Common myeloid progenitor, CD34-positive (primary cell): ENCODE measurements at regions not wholly inside any gene's neighbourhood (a gene's known extent, or its start where the extent isn't known, plus 50 kb on each side); places are given as distances from the start of the nearest gene placed in this dataset.

Experiments
- CTCF ChIA-PET: fragments of 350-600 bp; sonication (Branson Sonifier 250); formaldehyde crosslinking; loops from one replicate; lab custom pipeline; 2021; ENCODE audit warnings: antibody characterized with exemption; lab: Charles Lee
- POLR2A ChIA-PET: fragments of 350-600 bp; sonication (Branson Sonifier 250); formaldehyde crosslinking; loops from one replicate; lab custom pipeline; 2021; ENCODE audit warnings: antibody characterized with exemption; lab: Charles Lee
- DNase-seq, 3 donors: peaks; one replicate each; pipeline versions ENCODE4 v3.0.0 to v3.0.0-alpha.2; 2013
- H3K27ac ChIP-seq, 2 experiments: 1 replicate in 1 of 2; 2 replicates in 1 of 2; pipeline ENCODE4 v1.7.0; 2013; ENCODE audit warnings: inconsistent platforms in 2 of 2, low read length in 2 of 2, mild to moderate bottlenecking in 2 of 2, low read depth in 1 of 2, moderate library complexity in 1 of 2; ENCODE audit not compliant: severe bottlenecking in 2 of 2, insufficient read depth in 1 of 2, poor library complexity in 1 of 2
- H3K27me3 ChIP-seq, 5 experiments: replicated peaks in 2 of 5; 1 replicate in 3 of 5; 2 replicates in 2 of 5; pipeline versions ENCODE4 v1.6.1 to v1.7.0; 2013; ENCODE audit warnings: low read length in 4 of 5, mild to moderate bottlenecking in 2 of 5, moderate library complexity in 2 of 5, inconsistent platforms in 1 of 5; ENCODE audit not compliant: insufficient read depth in 5 of 5, control insufficient read depth in 4 of 5
- H3K36me3 ChIP-seq, 4 experiments: 1 replicate in 2 of 4; 2 replicates in 2 of 4; pipeline versions ENCODE4 v1.6.1 to v1.7.0; 2013; ENCODE audit warnings: low read length in 3 of 4, control low read depth in 1 of 4, mild to moderate bottlenecking in 1 of 4; ENCODE audit not compliant: control insufficient read depth in 4 of 4, insufficient read depth in 4 of 4
- H3K4me1 ChIP-seq, 4 experiments: 1 replicate in 3 of 4; 2 replicates in 1 of 4; pipeline versions ENCODE4 v1.6.1 to v1.7.1; 2013; ENCODE audit warnings: low read length in 3 of 4, mild to moderate bottlenecking in 3 of 4, control low read depth in 1 of 4, inconsistent platforms in 1 of 4, moderate library complexity in 1 of 4; ENCODE audit not compliant: control insufficient read depth in 4 of 4, insufficient read depth in 4 of 4; ENCODE audit errors: control extremely low read depth in 1 of 4
- H3K4me3 ChIP-seq, 7 experiments: 1 replicate in 4 of 7; 2 replicates in 3 of 7; pipeline versions ENCODE4 v1.5.1 to v1.7.0; 2013; ENCODE audit warnings: mild to moderate bottlenecking in 7 of 7, low read length in 6 of 7, moderate library complexity in 6 of 7, inconsistent platforms in 2 of 7, low read depth in 2 of 7, control low read depth in 1 of 7; ENCODE audit not compliant: insufficient read depth in 4 of 7, control insufficient read depth in 1 of 7; ENCODE audit errors: extremely low read depth in 1 of 7
- H3K9me3 ChIP-seq, 5 experiments: 1 replicate in 4 of 5; 2 replicates in 1 of 5; pipeline versions ENCODE4 v1.6.1 to v1.7.1; 2013; ENCODE audit warnings: low read length in 4 of 5, mild to moderate bottlenecking in 2 of 5, inconsistent platforms in 1 of 5, low read depth in 1 of 5, moderate library complexity in 1 of 5; ENCODE audit not compliant: control insufficient read depth in 4 of 5, insufficient read depth in 2 of 5; ENCODE audit errors: control extremely low read depth in 1 of 5
- WGBS: methylation state at CpG from one replicate; pipeline ENCODE4 v1.1.5; 2013; ENCODE audit not compliant: insufficient coverage; 5-methylcytosine and 5-hydroxymethylcytosine counted together

GRCh38 chr13:85286081-85286480 lies 513.1 kb downstream of the SLITRK6 start:
- Histone ChIP-seq H3K4me1 (no peaks in the 10 kb centered on the region), H3K27me3 (no peaks in the 10 kb centered on the region), H3K4me3 (no peak overlapping the region), H3K27ac (no peak overlapping the region), H3K36me3 (no peaks in the 10 kb centered on the region), H3K9me3 (no peaks in the 10 kb centered on the region)
- POLR2A ChIA-PET = no interaction called here
- no CpG with 5 or more reads among the region's 1 CpG for WGBS
- DNase-seq = no peak
- CTCF ChIA-PET = no interaction called here

DNA sequence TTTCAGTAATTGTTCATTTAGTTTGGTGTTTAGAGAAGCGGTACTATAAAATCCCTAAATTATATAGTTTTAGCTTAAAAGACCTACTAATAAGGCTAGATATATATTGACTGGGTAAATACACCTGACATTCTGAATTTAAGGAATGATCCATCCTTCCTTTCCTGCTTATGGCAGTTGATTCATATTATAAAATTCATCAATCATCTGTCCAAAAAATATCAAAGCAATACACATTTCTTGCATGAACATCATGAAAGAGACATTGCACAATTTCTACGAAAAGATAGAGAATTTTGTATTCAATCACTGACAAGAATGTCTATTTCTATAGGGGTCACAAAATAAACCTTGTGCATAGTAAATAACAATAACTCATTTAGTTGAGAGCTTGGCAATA lies 514.9 kb downstream of the SLITRK6 start:
- CTCF ChIA-PET = interaction anchor here (1.3 kb wide), 1 partner anchor 19 kb away, joined by 4 read pairs; no protein-coding TSS in a partner anchor
- no peak overlapping the region for H3K4me3 ChIP-seq
- WGBS = no CpG with 5 or more reads among the region's 2 CpGs
- no peak for DNase-seq
- H3K4me1 ChIP-seq = no peaks in the 10 kb centered on the region
- H3K27ac ChIP-seq = no peak overlapping the region
- no peaks in the 10 kb centered on the region for H3K36me3 ChIP-seq
- H3K9me3 ChIP-seq = no peaks in the 10 kb centered on the region
- POLR2A ChIA-PET = no interaction called here
- no peaks in the 10 kb centered on the region for H3K27me3 ChIP-seq

DNA sequence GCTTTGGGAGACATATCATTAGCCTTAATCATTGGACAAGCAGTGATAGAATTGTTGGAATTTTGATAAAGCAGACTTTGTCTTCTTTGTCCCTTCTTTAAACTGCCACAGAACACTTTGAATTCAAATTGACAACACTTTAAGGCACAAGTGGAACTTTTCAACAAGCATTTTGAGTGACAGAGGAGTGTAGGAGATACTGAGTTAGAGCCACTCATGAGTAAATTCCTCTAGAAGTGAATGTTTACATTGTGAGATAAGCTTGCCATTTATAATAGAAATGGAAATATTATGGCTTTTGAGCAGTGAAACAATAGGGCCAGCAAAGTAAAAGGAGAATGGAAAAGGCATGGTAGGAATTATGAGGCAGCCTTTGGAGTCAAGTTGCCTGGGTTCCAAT lies 515.8 kb downstream of the SLITRK6 start:
- ChIA-PET CTCF (interaction anchor here (1.3 kb wide), 1 partner anchor 18 kb away, joined by 4 read pairs; no protein-coding TSS in a partner anchor), POLR2A (no interaction called here)
- Histone ChIP-seq H3K36me3 (no peaks in the 10 kb centered on the region), H3K9me3 (no peaks in the 10 kb centered on the region), H3K4me1 (no peaks in the 10 kb centered on the region), H3K4me3 (no peak overlapping the region), H3K27ac (no peak overlapping the region), H3K27me3 (no peaks in the 10 kb centered on the region)
- DNase-seq = no peak

GRCh38 chr13:85282876-85283275 lies 516.3 kb downstream of the SLITRK6 start:
- POLR2A ChIA-PET = no interaction called here
- H3K4me3 ChIP-seq = no peak overlapping the region
- no peaks in the 10 kb centered on the region for H3K27me3 ChIP-seq
- WGBS = 100% methylated on average over 2 of the region's 2 CpGs
- no peak overlapping the region for H3K27ac ChIP-seq
- H3K4me1 ChIP-seq = no peaks in the 10 kb centered on the region
- DNase-seq = no peak
- no peaks in the 10 kb centered on the region for H3K36me3 ChIP-seq
- CTCF ChIA-PET = interaction anchor here (1.3 kb wide), 1 partner anchor 17 kb away, joined by 4 read pairs; no protein-coding TSS in a partner anchor
- H3K9me3 ChIP-seq = no peaks in the 10 kb centered on the region

DNA sequence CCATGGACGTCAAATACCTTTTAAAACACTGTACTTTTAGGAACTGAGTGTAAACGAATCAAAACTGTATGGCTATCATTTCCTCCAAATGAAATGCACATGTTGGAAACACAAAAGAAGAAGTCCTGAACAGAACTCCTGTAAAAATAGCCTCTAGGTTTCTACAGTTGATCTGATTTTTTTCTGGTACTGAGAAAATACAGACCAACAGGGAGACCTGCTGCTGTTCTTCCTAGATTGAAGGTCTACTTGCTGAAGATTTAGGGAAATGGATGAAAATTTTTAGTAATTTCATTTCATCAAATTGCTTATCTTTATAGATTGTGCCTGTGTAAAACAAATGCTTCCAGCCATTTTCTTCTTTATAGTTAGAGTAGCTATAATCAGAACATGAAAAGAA lies 520.4 kb downstream of the SLITRK6 start:
- ChIA-PET POLR2A (no interaction called here), CTCF (no interaction called here)
- Histone ChIP-seq H3K27ac (no peak overlapping the region), H3K36me3 (no peaks in the 10 kb centered on the region), H3K27me3 (no peaks in the 10 kb centered on the region), H3K4me3 (no peak overlapping the region), H3K4me1 (no peaks in the 10 kb centered on the region), H3K9me3 (no peaks in the 10 kb centered on the region)
- no CpG with 5 or more reads among the region's 2 CpGs for WGBS
- no peak for DNase-seq

- H3K36me3 ChIP-seq = no peaks in the 10 kb centered on the region
- no peak overlapping the region for H3K27ac ChIP-seq
- H3K4me3 ChIP-seq = no peak overlapping the region
- no peak for DNase-seq
- ChIA-PET CTCF (no interaction called here), POLR2A (no interaction called here)
- no peaks in the 10 kb centered on the region for H3K4me1 ChIP-seq
- WGBS = no CpG with 5 or more reads among the region's 1 CpG
- no peaks in the 10 kb centered on the region for H3K9me3 ChIP-seq
- H3K27me3 ChIP-seq = no peaks in the 10 kb centered on the region
These were observed 521.5 kb downstream of the SLITRK6 start for GRCh38 chr13:85277748-85278147.

- POLR2A ChIA-PET = no interaction called here
These were observed 532.4 kb downstream of the SLITRK6 start for GRCh38 chr13:85266771-85267170.

More at GRCh38 chr13:85266771-85267170, 532.4 kb downstream of the SLITRK6 start:
- no peak for DNase-seq
- no peaks in the 10 kb centered on the region for H3K36me3 ChIP-seq
- CTCF ChIA-PET = no interaction called here
- H3K27ac ChIP-seq = no peak overlapping the region
- H3K4me3 ChIP-seq = no peak overlapping the region
- H3K4me1 ChIP-seq = no peaks in the 10 kb centered on the region
- H3K27me3 ChIP-seq = no peaks in the 10 kb centered on the region
- WGBS = 100% methylated on average over 1 of the region's 2 CpGs
- no peaks in the 10 kb centered on the region for H3K9me3 ChIP-seq
